Neural progenitor cell (in vitro differentiated cells): ENCODE measurements at regions not wholly inside any gene's neighbourhood (a gene's known extent, or its start where the extent isn't known, plus 50 kb on each side); places are given as distances from the start of the nearest gene placed in this dataset.
A peak's percentile ranks its signal among the peaks of the same experiment; 100 is the strongest.

Experiments
- DNase-seq: peaks from one replicate; pipeline ENCODE4 v3.0.0-alpha.2; 2016; ENCODE audit warnings: low spot score
- H2AFZ ChIP-seq: fragments of 200-600 bp; sonication (generic); replicated peaks from 2 replicates; pipeline ENCODE4 v1.6.1; 2016; ENCODE audit warnings: antibody characterized with exemption
- H3F3A ChIP-seq: fragments of 200-600 bp; sonication (generic); 2 replicates; pipeline ENCODE4 v1.6.1; 2016; ENCODE audit warnings: antibody characterized with exemption, low read depth
- H3K27ac ChIP-seq: fragments of 200-600 bp; sonication (generic); 2 replicates; pipeline ENCODE4 v1.5.1; 2016; ENCODE audit warnings: mild to moderate bottlenecking
- H3K27me3 ChIP-seq: fragments of 200-600 bp; sonication (generic); 2 replicates; pipeline ENCODE4 v1.6.1; 2016; ENCODE audit warnings: mild to moderate bottlenecking, moderate library complexity
- H3K36me3 ChIP-seq: fragments of 200-600 bp; sonication (generic); 2 replicates; pipeline ENCODE4 v1.5.1; 2016
- H3K4me1 ChIP-seq: fragments of 200-600 bp; sonication (generic); 2 replicates; pipeline ENCODE4 v1.6.1; 2016; ENCODE audit warnings: mixed run types
- H3K4me2 ChIP-seq: fragments of 200-600 bp; sonication (generic); 2 replicates; pipeline ENCODE4 v1.6.1; 2016
- H3K4me3 ChIP-seq: fragments of 200-600 bp; sonication (generic); 2 replicates; pipeline ENCODE4 v1.5.1; 2016
- H3K79me2 ChIP-seq: fragments of 200-600 bp; sonication (generic); 2 replicates; pipeline ENCODE4 v1.6.1; 2016; ENCODE audit warnings: low read depth
- H3K9ac ChIP-seq: fragments of 200-600 bp; sonication (generic); 2 replicates; pipeline ENCODE4 v1.6.1; 2016
- H3K9me3 ChIP-seq: fragments of 200-600 bp; sonication (generic); 2 replicates; pipeline ENCODE4 v1.5.1; 2016; ENCODE audit warnings: low read depth
- H4K20me1 ChIP-seq: fragments of 200-600 bp; sonication (generic); 2 replicates; pipeline ENCODE4 v1.6.1; 2016; ENCODE audit warnings: low read depth
- H3K27ac Mint-ChIP-seq: 3 replicates; pipeline ENCODE4 v1.8.0; 2021; ENCODE audit warnings: mixed read lengths
- H3K27me3 Mint-ChIP-seq: 2 replicates; pipeline ENCODE4 v1.8.0; 2022; ENCODE audit warnings: low read depth, mild to moderate bottlenecking, inconsistent platforms, moderate library complexity, mixed read lengths; ENCODE audit not compliant: insufficient read depth
- H3K36me3 Mint-ChIP-seq: 3 replicates; pipeline ENCODE4 v1.8.0; 2021; ENCODE audit warnings: mixed read lengths
- H3K4me1 Mint-ChIP-seq: 3 replicates; pipeline ENCODE4 v1.8.0; 2021; ENCODE audit warnings: mixed read lengths
- H3K4me3 Mint-ChIP-seq: 3 replicates; pipeline ENCODE4 v1.8.0; 2021; ENCODE audit warnings: mild to moderate bottlenecking, moderate library complexity, mixed read lengths
- H3K9me3 Mint-ChIP-seq: 3 replicates; pipeline ENCODE4 v1.8.0; 2020; ENCODE audit warnings: mixed read lengths
- EZH2 ChIP-seq: fragments of 200-600 bp; sonication (generic); IDR thresholded peaks from 2 replicates; pipeline ENCODE4 v1.6.1; 2017; ENCODE audit warnings: antibody characterized with exemption, mild to moderate bottlenecking, moderate library complexity
- EZH2phosphoT487 ChIP-seq: fragments of 200-600 bp; sonication (generic); IDR thresholded peaks from 2 replicates; pipeline ENCODE4 v1.6.1; 2017; ENCODE audit warnings: antibody characterized with exemption
- TF ChIP-seq, protein P1 (sequence below): fragments of 200-600 bp; sonication (generic); IDR thresholded peaks from 2 replicates; pipeline ENCODE4 v1.5.1; 2017; ENCODE audit warnings: antibody characterized with exemption, mild to moderate bottlenecking

DNA sequence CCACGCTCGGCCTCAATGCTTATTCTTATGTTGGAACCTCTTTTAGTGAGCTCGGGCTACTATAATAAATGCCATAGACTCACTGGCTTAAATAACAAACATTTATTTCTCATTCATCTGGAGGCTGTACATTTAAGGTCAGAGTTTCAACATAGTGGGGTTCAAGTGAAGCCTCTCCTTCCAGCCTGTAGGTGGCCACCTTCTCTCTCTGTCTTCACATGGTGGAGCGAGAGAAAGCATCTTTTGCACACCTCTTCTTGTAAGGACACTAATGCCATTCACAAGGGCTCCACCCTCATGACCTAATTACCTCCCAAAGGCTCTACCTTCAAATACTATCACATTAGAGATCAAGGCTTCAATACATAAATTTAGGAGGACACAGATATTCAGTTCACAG is 520.3 kb upstream of the EPHA6 start:
- DNase-seq: no peak
- TF ChIP-seq EZH2phosphoT487: no peak
- TF ChIP-seq, protein P1, sequence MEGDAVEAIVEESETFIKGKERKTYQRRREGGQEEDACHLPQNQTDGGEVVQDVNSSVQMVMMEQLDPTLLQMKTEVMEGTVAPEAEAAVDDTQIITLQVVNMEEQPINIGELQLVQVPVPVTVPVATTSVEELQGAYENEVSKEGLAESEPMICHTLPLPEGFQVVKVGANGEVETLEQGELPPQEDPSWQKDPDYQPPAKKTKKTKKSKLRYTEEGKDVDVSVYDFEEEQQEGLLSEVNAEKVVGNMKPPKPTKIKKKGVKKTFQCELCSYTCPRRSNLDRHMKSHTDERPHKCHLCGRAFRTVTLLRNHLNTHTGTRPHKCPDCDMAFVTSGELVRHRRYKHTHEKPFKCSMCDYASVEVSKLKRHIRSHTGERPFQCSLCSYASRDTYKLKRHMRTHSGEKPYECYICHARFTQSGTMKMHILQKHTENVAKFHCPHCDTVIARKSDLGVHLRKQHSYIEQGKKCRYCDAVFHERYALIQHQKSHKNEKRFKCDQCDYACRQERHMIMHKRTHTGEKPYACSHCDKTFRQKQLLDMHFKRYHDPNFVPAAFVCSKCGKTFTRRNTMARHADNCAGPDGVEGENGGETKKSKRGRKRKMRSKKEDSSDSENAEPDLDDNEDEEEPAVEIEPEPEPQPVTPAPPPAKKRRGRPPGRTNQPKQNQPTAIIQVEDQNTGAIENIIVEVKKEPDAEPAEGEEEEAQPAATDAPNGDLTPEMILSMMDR: peak; percentile 33
- TF ChIP-seq EZH2: no peak

DNA sequence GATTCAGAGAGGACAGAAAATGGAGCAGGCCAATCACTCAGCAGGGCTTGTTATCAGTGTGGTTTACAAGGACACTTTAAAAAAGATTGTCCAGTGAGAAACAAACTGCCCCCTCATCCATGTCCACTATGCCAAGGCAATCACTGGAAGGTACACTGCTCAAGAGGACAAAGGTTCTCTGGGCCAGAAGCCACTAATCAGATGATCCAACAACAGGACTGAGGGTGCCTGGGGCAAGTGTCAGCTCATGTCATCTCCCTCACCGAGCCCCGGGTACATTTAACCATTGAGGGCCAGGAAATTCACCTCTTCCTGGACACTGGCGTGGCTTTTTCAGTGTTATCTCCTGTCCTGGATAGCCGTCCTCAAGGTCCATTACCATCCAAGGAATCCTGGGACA is 513.7 kb upstream of the EPHA6 start:
- Histone ChIP-seq H3K27ac (no peak overlapping the region), H3K9me3 (no peaks in the 10 kb centered on the region), H3K4me1 (no peaks in the 10 kb centered on the region), H3K4me3 (no peak overlapping the region), H3K9ac (no peak overlapping the region), H3K4me2 (no peak overlapping the region), H3K79me2 (no peaks in the 10 kb centered on the region), H3K27me3 (no peaks in the 10 kb centered on the region), H3K36me3 (no peaks in the 10 kb centered on the region), H4K20me1 (no peaks in the 10 kb centered on the region), H2AFZ (no peak overlapping the region), H3F3A (no peaks in the 10 kb centered on the region)
- no peak overlapping the region for H3K27ac Mint-ChIP-seq
- H3K4me3 Mint-ChIP-seq: no peak overlapping the region
- peaks cover 9% of the 10 kb centered on the region for H3K4me1 Mint-ChIP-seq
- H3K27me3 Mint-ChIP-seq: peaks cover 2% of the 10 kb centered on the region
- H3K36me3 Mint-ChIP-seq: no peaks in the 10 kb centered on the region
- H3K9me3 Mint-ChIP-seq: no peaks in the 10 kb centered on the region
- no peak for DNase-seq
- TF ChIP-seq EZH2phosphoT487 (no peak), EZH2 (no peak)
- TF ChIP-seq, protein P1: no peak

More for the DNA sequence above, 520.3 kb upstream of the EPHA6 start:
- Histone ChIP-seq H3K36me3 (no peaks in the 10 kb centered on the region), H4K20me1 (no peaks in the 10 kb centered on the region), H3K4me1 (no peaks in the 10 kb centered on the region), H3K9ac (no peak overlapping the region), H3K9me3 (no peaks in the 10 kb centered on the region), H3F3A (no peaks in the 10 kb centered on the region), H3K4me3 (no peak overlapping the region), H3K79me2 (no peaks in the 10 kb centered on the region), H3K27me3 (no peaks in the 10 kb centered on the region), H3K27ac (no peak overlapping the region), H3K4me2 (no peak overlapping the region), H2AFZ (no peak overlapping the region)
- H3K36me3 Mint-ChIP-seq: no peaks in the 10 kb centered on the region
- no peaks in the 10 kb centered on the region for H3K4me1 Mint-ChIP-seq
- H3K27ac Mint-ChIP-seq: no peak overlapping the region
- H3K9me3 Mint-ChIP-seq: no peaks in the 10 kb centered on the region
- no peak overlapping the region for H3K4me3 Mint-ChIP-seq
- H3K27me3 Mint-ChIP-seq: no peaks in the 10 kb centered on the region

DNA sequence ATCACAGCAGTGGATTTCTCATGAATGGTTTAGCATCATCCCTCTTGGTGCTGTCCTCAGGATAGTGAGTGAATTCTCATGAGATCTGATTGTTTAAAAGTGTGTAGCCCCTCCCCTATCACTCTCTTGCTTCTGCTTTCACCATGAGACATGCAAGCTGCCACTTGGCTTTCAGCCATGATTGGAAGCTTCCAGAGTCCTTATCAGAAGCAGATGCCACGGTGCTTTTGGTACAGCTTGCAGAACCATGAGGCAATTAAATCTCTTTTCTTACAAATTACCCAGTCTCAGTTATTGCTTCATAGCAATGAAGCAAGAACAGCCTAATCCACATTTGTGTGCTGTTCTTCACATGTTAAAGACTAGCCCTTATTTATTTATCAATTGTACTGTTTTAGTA is 495.2 kb upstream of the EPHA6 start:
- H3K27me3 Mint-ChIP-seq: no peaks in the 10 kb centered on the region
- H3K4me3 ChIP-seq: no peak overlapping the region
- H3K36me3 ChIP-seq: no peaks in the 10 kb centered on the region
- no peaks in the 10 kb centered on the region for H3K4me1 Mint-ChIP-seq
- H3K4me1 ChIP-seq: no peaks in the 10 kb centered on the region
- TF ChIP-seq EZH2 (no peak), EZH2phosphoT487 (no peak)
- TF ChIP-seq, protein P1: no peak
- no peak overlapping the region for H3K4me2 ChIP-seq
- H3K9me3 ChIP-seq: no peaks in the 10 kb centered on the region
- H3K27ac ChIP-seq: no peak overlapping the region
- H3K36me3 Mint-ChIP-seq: no peaks in the 10 kb centered on the region
- H3K9me3 Mint-ChIP-seq: no peaks in the 10 kb centered on the region
- H3K79me2 ChIP-seq: no peaks in the 10 kb centered on the region
- no peaks in the 10 kb centered on the region for H3F3A ChIP-seq
- no peaks in the 10 kb centered on the region for H3K27me3 ChIP-seq
- no peak overlapping the region for H3K4me3 Mint-ChIP-seq
- H3K27ac Mint-ChIP-seq: no peak overlapping the region
- H4K20me1 ChIP-seq: no peaks in the 10 kb centered on the region
- no peak for DNase-seq
- H3K9ac ChIP-seq: no peak overlapping the region
- H2AFZ ChIP-seq: no peak overlapping the region
